Activated CD8-positive, alpha-beta memory T cell treated with anti-CD3 and anti-CD28 coated beads, Interleukin-2, amount 50 U/mL, for 4 hours (primary cell): ENCODE measurements at regions not wholly inside any gene's neighbourhood (a gene's known extent, or its start where the extent isn't known, plus 50 kb on each side); places are given as distances from the start of the nearest gene placed in this dataset.
"Not testable (repeated sequence)": the region's sequence is repeated elsewhere in the genome, so short reads cannot be mapped to it uniquely, and the experiment has no call there.

Experiments used
- DNase-seq: peaks from one replicate; pipeline ENCODE4 v3.0.0-alpha.2; 2020

GRCh38 chr7:10484767-10485166 lies 488.9 kb upstream of the PHF14 start:
- no peak for DNase-seq

- not testable (repeated sequence) for DNase-seq
These were observed 472.3 kb upstream of the PHF14 start for GRCh38 chr7:10501206-10501884.

- no peak for DNase-seq
These were observed 466.6 kb upstream of the PHF14 start for GRCh38 chr7:10507032-10507431.

GRCh38 chr7:10521306-10521705 lies 452.4 kb upstream of the PHF14 start:
- DNase-seq = no peak

GRCh38 chr7:10533429-10533828 lies 440.2 kb upstream of the PHF14 start:
- DNase-seq = not testable (repeated sequence)

- DNase-seq = no peak
These were observed 437.1 kb upstream of the PHF14 start for GRCh38 chr7:10536561-10536960.

GRCh38 chr7:10537764-10538163 lies 435.9 kb upstream of the PHF14 start:
- no peak for DNase-seq

- DNase-seq = no peak
These were observed 416.3 kb upstream of the PHF14 start for GRCh38 chr7:10557375-10557774.

GRCh38 chr7:10560497-10560896 lies 413.2 kb upstream of the PHF14 start:
- DNase-seq = no peak

- no peak for DNase-seq
These were observed 404.8 kb upstream of the PHF14 start for GRCh38 chr7:10568891-10569290.

- no peak for DNase-seq
These were observed 401.9 kb upstream of the PHF14 start for GRCh38 chr7:10571759-10572158.

- DNase-seq = no peak
These were observed 395.8 kb upstream of the PHF14 start for GRCh38 chr7:10577866-10578374.

- DNase-seq = no peak
These were observed 394.1 kb upstream of the PHF14 start for GRCh38 chr7:10579561-10579960.

GRCh38 chr7:10584886-10585285 lies 388.8 kb upstream of the PHF14 start:
- DNase-seq = no peak

- no peak for DNase-seq
These were observed 385.6 kb upstream of the PHF14 start for GRCh38 chr7:10588084-10588483.

- no peak for DNase-seq
These were observed 381.1 kb upstream of the PHF14 start for GRCh38 chr7:10592604-10593003.

GRCh38 chr7:10593080-10593479 lies 380.6 kb upstream of the PHF14 start:
- no peak for DNase-seq

- no peak for DNase-seq
These were observed 376.8 kb upstream of the PHF14 start for GRCh38 chr7:10596827-10597226.

- no peak for DNase-seq
These were observed 369.5 kb upstream of the PHF14 start for GRCh38 chr7:10604128-10604527.

- no peak for DNase-seq
These were observed 360.7 kb upstream of the PHF14 start for GRCh38 chr7:10612950-10613349.

GRCh38 chr7:10618953-10619352 lies 354.7 kb upstream of the PHF14 start:
- DNase-seq = no peak

GRCh38 chr7:10632712-10633111 lies 341.0 kb upstream of the PHF14 start:
- no peak for DNase-seq

- DNase-seq = no peak
These were observed 339.4 kb upstream of the PHF14 start for GRCh38 chr7:10634239-10634638.

GRCh38 chr7:10637991-10638390 lies 335.7 kb upstream of the PHF14 start:
- DNase-seq = no peak

GRCh38 chr7:10643545-10643944 lies 330.1 kb upstream of the PHF14 start:
- no peak for DNase-seq
